Panc1 (cell line): ENCODE measurements at regions not wholly inside any gene's neighbourhood (a gene's known extent, or its start where the extent isn't known, plus 50 kb on each side); places are given as distances from the start of the nearest gene placed in this dataset.

Experiments
- POLR2AphosphoS5 ChIP-seq: IDR thresholded peaks from 2 replicates; pipeline ENCODE4 v1.6.1; 2012; ENCODE audit warnings: mild to moderate bottlenecking, low read depth, low read length, moderate library complexity
- TF ChIP-seq, protein P1 (sequence below): fragments of 450-650 bp; IDR thresholded peaks from 2 replicates; pipeline ENCODE4 v1.5.1; 2017; ENCODE audit warnings: mild to moderate bottlenecking

DNA sequence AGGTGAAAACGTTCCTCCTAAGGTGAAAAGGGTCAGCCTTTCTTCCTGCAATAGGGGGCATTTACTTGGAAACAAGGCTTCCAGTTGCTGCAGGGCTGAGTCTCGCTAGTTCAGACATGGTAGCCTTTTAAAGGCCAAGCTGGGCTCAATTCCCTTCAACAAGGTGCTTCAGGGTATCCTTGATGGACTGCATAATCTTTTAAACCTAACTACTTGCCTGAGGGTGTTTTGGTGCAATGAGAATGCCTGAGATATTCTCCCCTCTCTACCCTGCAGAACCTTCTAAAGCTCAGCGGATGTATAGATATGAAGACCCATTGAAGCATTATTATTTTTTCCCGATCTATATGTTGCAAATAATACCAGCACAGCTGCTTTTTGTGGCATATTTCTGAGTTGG is 416.1 kb downstream of the QKI start:
- TF ChIP-seq, protein P1, sequence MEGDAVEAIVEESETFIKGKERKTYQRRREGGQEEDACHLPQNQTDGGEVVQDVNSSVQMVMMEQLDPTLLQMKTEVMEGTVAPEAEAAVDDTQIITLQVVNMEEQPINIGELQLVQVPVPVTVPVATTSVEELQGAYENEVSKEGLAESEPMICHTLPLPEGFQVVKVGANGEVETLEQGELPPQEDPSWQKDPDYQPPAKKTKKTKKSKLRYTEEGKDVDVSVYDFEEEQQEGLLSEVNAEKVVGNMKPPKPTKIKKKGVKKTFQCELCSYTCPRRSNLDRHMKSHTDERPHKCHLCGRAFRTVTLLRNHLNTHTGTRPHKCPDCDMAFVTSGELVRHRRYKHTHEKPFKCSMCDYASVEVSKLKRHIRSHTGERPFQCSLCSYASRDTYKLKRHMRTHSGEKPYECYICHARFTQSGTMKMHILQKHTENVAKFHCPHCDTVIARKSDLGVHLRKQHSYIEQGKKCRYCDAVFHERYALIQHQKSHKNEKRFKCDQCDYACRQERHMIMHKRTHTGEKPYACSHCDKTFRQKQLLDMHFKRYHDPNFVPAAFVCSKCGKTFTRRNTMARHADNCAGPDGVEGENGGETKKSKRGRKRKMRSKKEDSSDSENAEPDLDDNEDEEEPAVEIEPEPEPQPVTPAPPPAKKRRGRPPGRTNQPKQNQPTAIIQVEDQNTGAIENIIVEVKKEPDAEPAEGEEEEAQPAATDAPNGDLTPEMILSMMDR, result no peak
- TF ChIP-seq POLR2AphosphoS5, result no peak
